Endothelial cell of umbilical vein (primary cell): ENCODE measurements at regions not wholly inside any gene's neighbourhood (a gene's known extent, or its start where the extent isn't known, plus 50 kb on each side); places are given as distances from the start of the nearest gene placed in this dataset.

Experiments used
- BruUV-seq: library from RNA; stranded (reverse); fragments of 400-500 nt; replicated peaks from 2 replicates; lab custom pipeline; 2021; lab: Mats Ljungman, UMichigan
- CTCF ChIA-PET: fragments of 300-600, 350-600 bp; sonication (Branson Sonifier 250); formaldehyde crosslinking; loops from one replicate; lab custom pipeline; 2021; ENCODE audit warnings: antibody characterized with exemption, inconsistent platforms; lab: Charles Lee
- POLR2A ChIA-PET: fragments of 300-600, 350-600 bp; sonication (Branson Sonifier 250); formaldehyde crosslinking; loops from one replicate; lab custom pipeline; 2021; ENCODE audit warnings: antibody characterized with exemption, inconsistent platforms; lab: Charles Lee
- DNase-seq: peaks from one replicate; pipeline ENCODE4 v3.0.0-alpha.2; 2011; ENCODE audit warnings: low read depth, low spot score
- FAIRE-seq: peaks from 2 replicates; lab custom pipeline; 2011; peaks lifted over from hg19 to GRCh38; lab: Jason Lieb, UNC
- H2AFZ ChIP-seq: 2 replicates; pipeline ENCODE4 v1.6.0; 2012; ENCODE audit warnings: low read depth, low read length, control low read depth, inconsistent platforms
- H3K27ac ChIP-seq: 2 replicates; pipeline ENCODE4 v1.5.1; 2011; ENCODE audit warnings: low read depth, mild to moderate bottlenecking, control low read depth, low read length, moderate library complexity; ENCODE audit not compliant: insufficient read depth
- H3K27me3 ChIP-seq, 2 experiments: 2 replicates each; pipeline versions ENCODE4 v1.6.0 to v1.6.1; 2011; ENCODE audit warnings: low read length in 2 of 2, mixed read lengths in 1 of 2; ENCODE audit not compliant: control insufficient read depth in 2 of 2, insufficient read depth in 2 of 2
- H3K36me3 ChIP-seq, 2 experiments: 2 replicates in 1 of 2; 3 replicates in 1 of 2; pipeline ENCODE4 v1.5.1; 2011; ENCODE audit warnings: low read length in 2 of 2, mild to moderate bottlenecking in 1 of 2, moderate library complexity in 1 of 2; ENCODE audit not compliant: control insufficient read depth in 2 of 2, insufficient read depth in 2 of 2; ENCODE audit errors: extremely low read depth in 1 of 2
- H3K4me1 ChIP-seq: 3 replicates; pipeline ENCODE4 v1.5.1; 2011; ENCODE audit warnings: mild to moderate bottlenecking, low read length; ENCODE audit not compliant: control insufficient read depth, insufficient read depth; ENCODE audit errors: extremely low read depth
- H3K4me2 ChIP-seq: 2 replicates; pipeline ENCODE4 v1.6.1; 2011; ENCODE audit warnings: low read length, control low read depth, mixed read lengths; ENCODE audit not compliant: insufficient read depth
- H3K4me3 ChIP-seq, 3 experiments: fragments of 200-600 bp in 1 of 3; sonication (generic), shearing (Covaris generic) in 1 of 3; replicated peaks in 1 of 3; 2 replicates each; pipeline ENCODE4 v1.5.1; 2011 to 2016; ENCODE audit warnings: control low read depth in 3 of 3, low read length in 3 of 3, mild to moderate bottlenecking in 2 of 3, inconsistent platforms in 1 of 3, low read depth in 1 of 3, moderate library complexity in 1 of 3; ENCODE audit not compliant: insufficient read depth in 1 of 3
- H3K79me2 ChIP-seq: 2 replicates; pipeline ENCODE4 v1.6.0; 2012; ENCODE audit warnings: low read length, inconsistent platforms; ENCODE audit not compliant: control insufficient read depth, insufficient read depth
- H3K9ac ChIP-seq: replicated peaks from 2 replicates; pipeline ENCODE3; 2011; ENCODE audit warnings: low read length, control low read depth; ENCODE audit not compliant: insufficient read depth; ENCODE audit errors: extremely low read depth
- H3K9me1 ChIP-seq: replicated peaks from 3 replicates; pipeline ENCODE4 v1.6.0; 2011; ENCODE audit warnings: mild to moderate bottlenecking, low read length; ENCODE audit not compliant: control insufficient read depth, insufficient read depth; ENCODE audit errors: extremely low read depth
- H3K9me3 ChIP-seq: replicated peaks from 2 replicates; pipeline ENCODE4 v1.5.1; 2012; ENCODE audit warnings: low read length, inconsistent platforms; ENCODE audit not compliant: control insufficient read depth, insufficient read depth
- H4K20me1 ChIP-seq: replicated peaks from 2 replicates; pipeline ENCODE3; 2011; ENCODE audit warnings: mild to moderate bottlenecking, low read length; ENCODE audit not compliant: control insufficient read depth, insufficient read depth; ENCODE audit errors: extremely low read depth
- CTCF ChIP-seq, 2 donors: IDR thresholded peaks; 1 replicate in 1 of 2; 2 replicates in 1 of 2; pipeline ENCODE4 v1.5.1; 2011; ENCODE audit warnings: low read length in 2 of 2, mild to moderate bottlenecking in 2 of 2, moderate library complexity in 2 of 2, control low read depth in 1 of 2, inconsistent platforms in 1 of 2, low read depth in 1 of 2; ENCODE audit not compliant: insufficient read depth in 1 of 2; ENCODE audit errors: extremely low read depth in 1 of 2
- EZH2 ChIP-seq: IDR thresholded peaks from 2 replicates; pipeline ENCODE4 v1.6.1; 2012; ENCODE audit warnings: borderline replicate concordance, low read depth, mild to moderate bottlenecking, moderate library complexity, low read length, inconsistent platforms; ENCODE audit not compliant: severe bottlenecking
- FOS ChIP-seq: IDR thresholded peaks from 2 replicates; pipeline ENCODE4 v1.6.1; 2011; ENCODE audit warnings: mild to moderate bottlenecking, low read length, moderate library complexity, borderline replicate concordance; ENCODE audit not compliant: insufficient read depth
- GATA2 ChIP-seq: IDR thresholded peaks from 2 replicates; pipeline ENCODE4 v1.7.0; 2011; ENCODE audit warnings: low read depth, mild to moderate bottlenecking, moderate library complexity, mixed read lengths, low read length; ENCODE audit not compliant: insufficient read length, insufficient read depth
- JUN ChIP-seq: IDR thresholded peaks from 2 replicates; pipeline ENCODE4 v1.6.1; 2011; ENCODE audit warnings: borderline replicate concordance, low read depth; ENCODE audit not compliant: insufficient read length, insufficient read depth
- MAX ChIP-seq: IDR thresholded peaks from 2 replicates; pipeline ENCODE4 v1.6.1; 2011; ENCODE audit not compliant: insufficient read depth, insufficient read length
- MYC ChIP-seq: IDR thresholded peaks from one replicate; pipeline ENCODE4 v1.6.1; 2011; ENCODE audit warnings: mild to moderate bottlenecking, low read depth, low read length
- POLR2A ChIP-seq: IDR thresholded peaks from 2 replicates; pipeline ENCODE4 v1.6.1; 2012; ENCODE audit warnings: low read depth, mild to moderate bottlenecking, control low read depth, low read length
- POLR2AphosphoS5 ChIP-seq: IDR thresholded peaks from 2 replicates; pipeline ENCODE4 v1.6.1; 2012; ENCODE audit warnings: low read depth, mild to moderate bottlenecking, control low read depth, low read length, moderate library complexity; ENCODE audit not compliant: insufficient read depth
- dilution Hi-C: fragments of 300-500 bp; cut with MboI; formaldehyde crosslinking; loops from one replicate; pipeline ENCODE4 v1.15.0; 2019; ENCODE audit warnings: low sequenced_read_pairs; ENCODE audit not compliant: extremely low pct_ligation_motif_present
- intact Hi-C: fragments of 100-400 bp; cut with micrococcal nuclease; formaldehyde crosslinking; loops from one replicate; pipeline ENCODE4 v1.10.0; 2022

GRCh38 chr1:169031566-169032224 lies 74.8 kb upstream of the ATP1B1 start:
- Histone ChIP-seq H2AFZ (no peak overlapping the region), H3K4me3 (no peak overlapping the region), H3K9me1 (no peaks in the 10 kb centered on the region), H3K9me3 (no peaks in the 10 kb centered on the region), H3K4me2 (no peak overlapping the region), H3K9ac (no peak overlapping the region), H3K27ac (no peak overlapping the region), H3K4me1 (no peaks in the 10 kb centered on the region), H3K36me3 (no peaks in the 10 kb centered on the region), H3K27me3 (no peaks in the 10 kb centered on the region), H4K20me1 (no peaks in the 10 kb centered on the region), H3K79me2 (no peaks in the 10 kb centered on the region)
- DNase-seq = no peak
- ChIA-PET POLR2A (no interaction called here), CTCF (interaction anchor here (2.2 kb wide), 1 partner anchor 317 kb away, joined by 6 read pairs; no protein-coding TSS in a partner anchor)
- no peak for FAIRE-seq
- dilution Hi-C loops = no loop called here
- intact Hi-C loops = no loop called here
- BruUV-seq = no TSS peak
- TF ChIP-seq POLR2AphosphoS5 (no peak), FOS (no peak), GATA2 (no peak), MAX (no peak), JUN (no peak), MYC (no peak), CTCF (IDR thresholded peaks at IDR 0.05; ENCODE audit: extremely low read depth in 1 of 2, insufficient read depth in 1 of 2, low read depth in 1 of 2, low read length in 2 of 2) (no peak), EZH2 (no peak), POLR2A (no peak)
